OCI-LY1 (cell line): ENCODE measurements at regions not wholly inside any gene's neighbourhood (a gene's known extent, or its start where the extent isn't known, plus 50 kb on each side); places are given as distances from the start of the nearest gene placed in this dataset.

Source experiments
- H2AFZ ChIP-seq: fragments of 200-600 bp; sonication (generic), shearing (Covaris generic); 2 replicates; pipeline ENCODE4 v1.6.0; 2014; ENCODE audit warnings: antibody characterized with exemption, mild to moderate bottlenecking, low read length
- H3F3A ChIP-seq: fragments of 200-600 bp; sonication (generic), shearing (Covaris generic); 2 replicates; pipeline ENCODE4 v1.6.0; 2014; ENCODE audit warnings: mild to moderate bottlenecking, antibody characterized with exemption, low read length, moderate library complexity; ENCODE audit not compliant: insufficient read depth
- H3K27ac ChIP-seq: fragments of 200-600 bp; sonication (generic); 2 replicates; pipeline ENCODE4 v1.5.1; 2014; ENCODE audit warnings: low read length, mixed run types, mild to moderate bottlenecking, low read depth; ENCODE audit not compliant: poor library complexity, severe bottlenecking
- H3K27me3 ChIP-seq: fragments of 200-600 bp; sonication (generic); 2 replicates; pipeline ENCODE4 v1.6.0; 2014; ENCODE audit warnings: antibody characterized with exemption, mild to moderate bottlenecking, low read length, moderate library complexity; ENCODE audit not compliant: insufficient read depth
- H3K36me3 ChIP-seq: fragments of 200-600 bp; sonication (generic); 2 replicates; pipeline ENCODE4 v1.6.1; 2014; ENCODE audit warnings: mild to moderate bottlenecking, antibody characterized with exemption, low read length, moderate library complexity, mixed read lengths; ENCODE audit not compliant: insufficient read depth
- H3K4me1 ChIP-seq: fragments of 200-600 bp; sonication (generic); 2 replicates; pipeline ENCODE4 v1.5.1; 2014; ENCODE audit warnings: mild to moderate bottlenecking, low read length, moderate library complexity; ENCODE audit not compliant: insufficient read depth, severe bottlenecking
- H3K4me2 ChIP-seq: fragments of 200-600 bp; sonication (generic), shearing (Covaris generic); 2 replicates; pipeline ENCODE4 v1.6.1; 2014; ENCODE audit warnings: low read length
- H3K4me3 ChIP-seq: fragments of 200-600 bp; sonication (generic); 2 replicates; pipeline ENCODE4 v1.5.1; 2014; ENCODE audit warnings: low read length, low read depth, mild to moderate bottlenecking, mixed read lengths; ENCODE audit not compliant: poor library complexity, severe bottlenecking
- H3K79me2 ChIP-seq: fragments of 200-600 bp; shearing (Covaris generic); 2 replicates; pipeline ENCODE4 v1.6.1; 2016; ENCODE audit warnings: mixed run types, low read length, mixed read lengths; ENCODE audit not compliant: insufficient read depth
- H3K9ac ChIP-seq: fragments of 200-600 bp; sonication (generic), shearing (Covaris generic); 2 replicates; pipeline ENCODE4 v1.6.1; 2014; ENCODE audit warnings: mild to moderate bottlenecking, low read length, mixed read lengths
- H3K9me2 ChIP-seq: fragments of 200-600 bp; sonication (generic), shearing (Covaris generic); 2 replicates; pipeline ENCODE4 v1.6.1; 2014; ENCODE audit warnings: low read depth, mild to moderate bottlenecking, low read length, mixed read lengths
- H3K9me3 ChIP-seq: fragments of 200-600 bp; shearing (Covaris generic); 2 replicates; pipeline ENCODE4 v1.6.1; 2014; ENCODE audit warnings: low read length, mixed read lengths
- H4K20me1 ChIP-seq: fragments of 200-600 bp; sonication (generic), shearing (Covaris generic); 2 replicates; pipeline ENCODE4 v1.6.0; 2016; ENCODE audit warnings: mild to moderate bottlenecking, low read length; ENCODE audit not compliant: insufficient read depth
- CTCF ChIP-seq: fragments of 200-600 bp; sonication (generic), shearing (Covaris generic); IDR thresholded peaks from 2 replicates; pipeline ENCODE4 v1.5.1; 2017; ENCODE audit warnings: mild to moderate bottlenecking, antibody characterized with exemption, low read length, moderate library complexity, mixed read lengths
- EZH2 ChIP-seq: fragments of 200-600 bp; sonication (generic), shearing (Covaris generic); IDR thresholded peaks from 2 replicates; pipeline ENCODE4 v1.8.0; 2017; ENCODE audit warnings: borderline replicate concordance, mixed run types, mild to moderate bottlenecking, antibody characterized with exemption, low read length, moderate library complexity, mixed read lengths

- no peak overlapping the region for H3K4me2 ChIP-seq
- H3F3A ChIP-seq = no peaks in the 10 kb centered on the region
- TF ChIP-seq CTCF = no peak
- TF ChIP-seq EZH2 = no peak
- no peaks in the 10 kb centered on the region for H3K9me3 ChIP-seq
- H3K79me2 ChIP-seq = no peaks in the 10 kb centered on the region
- no peak overlapping the region for H3K4me3 ChIP-seq
- no peaks in the 10 kb centered on the region for H3K4me1 ChIP-seq
- no peak overlapping the region for H3K9ac ChIP-seq
- no peaks in the 10 kb centered on the region for H3K36me3 ChIP-seq
- no peaks in the 10 kb centered on the region for H3K27me3 ChIP-seq
- H4K20me1 ChIP-seq = no peaks in the 10 kb centered on the region
- no peaks in the 10 kb centered on the region for H3K9me2 ChIP-seq
- no peak overlapping the region for H3K27ac ChIP-seq
- no peak overlapping the region for H2AFZ ChIP-seq
Measured at GRCh38 chr1:191897134-191897533, 261.1 kb upstream of the RGS18 start.

GRCh38 chr1:191901651-191902050 is 256.6 kb upstream of the RGS18 start:
- Histone ChIP-seq H3K4me3 (no peak overlapping the region), H4K20me1 (no peaks in the 10 kb centered on the region), H3K9me2 (no peaks in the 10 kb centered on the region), H3K27me3 (no peaks in the 10 kb centered on the region), H3K9me3 (no peaks in the 10 kb centered on the region), H2AFZ (no peak overlapping the region), H3K9ac (no peak overlapping the region), H3K79me2 (no peaks in the 10 kb centered on the region), H3K4me1 (no peaks in the 10 kb centered on the region), H3K4me2 (no peak overlapping the region), H3K27ac (no peak overlapping the region), H3K36me3 (no peaks in the 10 kb centered on the region), H3F3A (no peaks in the 10 kb centered on the region)
- TF ChIP-seq EZH2 = no peak
- no peak for TF ChIP-seq CTCF

GRCh38 chr1:191904991-191905390 is 253.3 kb upstream of the RGS18 start:
- no peak overlapping the region for H3K4me3 ChIP-seq
- TF ChIP-seq CTCF (no peak), EZH2 (no peak)
- no peaks in the 10 kb centered on the region for H3K4me1 ChIP-seq
- no peak overlapping the region for H3K27ac ChIP-seq
- no peak overlapping the region for H3K9ac ChIP-seq
- H3K9me3 ChIP-seq = no peaks in the 10 kb centered on the region
- no peaks in the 10 kb centered on the region for H3K36me3 ChIP-seq
- no peak overlapping the region for H3K4me2 ChIP-seq
- no peaks in the 10 kb centered on the region for H3K9me2 ChIP-seq
- H3K27me3 ChIP-seq = no peaks in the 10 kb centered on the region
- no peaks in the 10 kb centered on the region for H4K20me1 ChIP-seq
- H3K79me2 ChIP-seq = no peaks in the 10 kb centered on the region
- H2AFZ ChIP-seq = no peak overlapping the region
- H3F3A ChIP-seq = no peaks in the 10 kb centered on the region
